Activated CD4-positive, alpha-beta T cell treated with anti-CD3 and anti-CD28 coated beads, Interleukin-2, amount 10 ng/mL, durations not matched to agents 7 days and 5 days (primary cell): ENCODE measurements at regions not wholly inside any gene's neighbourhood (a gene's known extent, or its start where the extent isn't known, plus 50 kb on each side); places are given as distances from the start of the nearest gene placed in this dataset.

Source experiments
- CTCF ChIA-PET: fragments of 350-600 bp; sonication (Branson Sonifier 250); formaldehyde crosslinking; loops from one replicate; lab custom pipeline; 2021; ENCODE audit warnings: antibody characterized with exemption; lab: Charles Lee
- POLR2A ChIA-PET: fragments of 350-600 bp; sonication (Branson Sonifier 250); formaldehyde crosslinking; loops from one replicate; lab custom pipeline; 2021; ENCODE audit warnings: antibody characterized with exemption; lab: Charles Lee
- DNase-seq: peaks from one replicate; pipeline ENCODE4 v3.0.0-alpha.2; 2020
- H3K27ac Mint-ChIP-seq: one replicate; pipeline ENCODE4 v1.8.0; 2021; ENCODE audit warnings: mild to moderate bottlenecking, moderate library complexity, mixed read lengths
- H3K27me3 Mint-ChIP-seq: one replicate; pipeline ENCODE4 v1.8.0; 2021; ENCODE audit warnings: mixed read lengths
- H3K36me3 Mint-ChIP-seq: one replicate; pipeline ENCODE4 v1.8.0; 2021; ENCODE audit warnings: low read depth, mixed read lengths
- H3K4me1 Mint-ChIP-seq: one replicate; pipeline ENCODE4 v1.8.0; 2021; ENCODE audit warnings: mixed read lengths
- H3K4me3 Mint-ChIP-seq: one replicate; pipeline ENCODE4 v1.8.0; 2021; ENCODE audit warnings: mild to moderate bottlenecking, moderate library complexity, mixed read lengths
- H3K9me3 Mint-ChIP-seq: one replicate; pipeline ENCODE4 v1.8.0; 2021; ENCODE audit warnings: mixed read lengths

GRCh38 chr4:177005674-177006230, 213.0 kb upstream of the VEGFC start:
- POLR2A ChIA-PET: no interaction called here
- DNase-seq: no peak
- Mint-ChIP-seq H3K9me3 (no peaks in the 10 kb centered on the region), H3K4me3 (no peak overlapping the region), H3K27ac (no peak overlapping the region), H3K36me3 (no peaks in the 10 kb centered on the region), H3K4me1 (no peaks in the 10 kb centered on the region), H3K27me3 (no peaks in the 10 kb centered on the region)
- CTCF ChIA-PET: no interaction called here

GRCh38 chr4:177006331-177006730, 213.6 kb upstream of the VEGFC start:
- POLR2A ChIA-PET: no interaction called here
- CTCF ChIA-PET: no interaction called here
- H3K36me3 Mint-ChIP-seq: no peaks in the 10 kb centered on the region

DNA sequence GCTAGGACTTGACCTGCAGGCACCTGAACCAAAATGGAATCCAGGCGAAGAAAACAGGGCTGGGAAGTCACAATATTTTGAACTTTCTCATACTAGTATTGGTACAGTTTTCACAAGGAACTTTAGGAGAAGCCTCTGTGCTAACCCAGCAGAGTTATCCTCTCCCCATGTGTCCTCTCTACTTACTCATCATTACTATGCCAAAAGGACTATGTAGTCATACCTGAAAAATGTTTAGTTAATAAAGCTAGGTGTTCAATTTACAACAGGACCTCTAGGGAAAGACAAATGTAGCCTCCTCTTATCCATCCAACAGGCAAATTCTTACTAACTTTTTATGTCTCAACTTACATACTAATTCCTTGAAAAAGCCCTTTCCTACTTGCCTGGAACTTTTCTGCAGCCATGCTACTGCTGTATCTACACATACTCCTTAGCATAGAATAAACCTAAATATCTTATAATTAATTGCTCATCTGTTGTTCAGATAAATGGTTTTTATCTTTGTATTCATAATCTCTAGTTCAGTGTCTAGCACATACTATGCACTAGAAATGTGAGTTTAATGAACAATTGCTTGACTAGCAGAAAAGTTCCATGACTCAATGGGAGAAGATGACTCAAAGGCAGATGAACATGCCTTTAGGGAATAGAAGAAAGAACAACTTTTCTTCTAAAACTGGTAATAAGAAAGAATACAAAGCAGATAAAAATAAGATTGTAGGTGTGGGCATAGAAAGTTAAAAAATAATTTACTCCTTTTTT, 215.5 kb upstream of the VEGFC start:
- H3K4me1 Mint-ChIP-seq: no peaks in the 10 kb centered on the region

More at GRCh38 chr4:177006331-177006730, 213.6 kb upstream of the VEGFC start:
- DNase-seq: no peak
- no peaks in the 10 kb centered on the region for H3K4me1 Mint-ChIP-seq
- no peaks in the 10 kb centered on the region for H3K9me3 Mint-ChIP-seq
- H3K27ac Mint-ChIP-seq: no peak overlapping the region
- H3K27me3 Mint-ChIP-seq: no peaks in the 10 kb centered on the region
- no peak overlapping the region for H3K4me3 Mint-ChIP-seq

GRCh38 chr4:177008836-177009501, 216.2 kb upstream of the VEGFC start:
- H3K4me3 Mint-ChIP-seq: no peak overlapping the region
- ChIA-PET CTCF (no interaction called here), POLR2A (no interaction called here)
- H3K27me3 Mint-ChIP-seq: no peaks in the 10 kb centered on the region
- no peak for DNase-seq
- no peaks in the 10 kb centered on the region for H3K4me1 Mint-ChIP-seq
- peaks cover 4% of the 10 kb centered on the region for H3K9me3 Mint-ChIP-seq
- no peak overlapping the region for H3K27ac Mint-ChIP-seq
- H3K36me3 Mint-ChIP-seq: no peaks in the 10 kb centered on the region

More for the DNA sequence above, 215.5 kb upstream of the VEGFC start:
- no peak for DNase-seq
- ChIA-PET POLR2A (no interaction called here), CTCF (no interaction called here)
- H3K9me3 Mint-ChIP-seq: no peaks in the 10 kb centered on the region
- H3K36me3 Mint-ChIP-seq: no peaks in the 10 kb centered on the region
- no peaks in the 10 kb centered on the region for H3K27me3 Mint-ChIP-seq
- no peak overlapping the region for H3K4me3 Mint-ChIP-seq
- H3K27ac Mint-ChIP-seq: no peak overlapping the region

- no peak overlapping the region for H3K4me3 Mint-ChIP-seq
- no peak overlapping the region for H3K27ac Mint-ChIP-seq
- H3K9me3 Mint-ChIP-seq: peaks cover 4% of the 10 kb centered on the region
- DNase-seq: no peak
- POLR2A ChIA-PET: no interaction called here
- CTCF ChIA-PET: no interaction called here
- no peaks in the 10 kb centered on the region for H3K36me3 Mint-ChIP-seq
- no peaks in the 10 kb centered on the region for H3K4me1 Mint-ChIP-seq
- no peaks in the 10 kb centered on the region for H3K27me3 Mint-ChIP-seq
Observed at GRCh38 chr4:177010418-177010817, 217.7 kb upstream of the VEGFC start.

- ChIA-PET POLR2A (interaction anchor here (0.6 kb wide), 1 partner anchor 314 kb away, joined by 5 read pairs; no protein-coding TSS in a partner anchor), CTCF (interaction anchor here (0.9 to 1.2 kb wide), 2 partner anchors 16 to 34 kb away, joined by 3 to 4 read pairs; no protein-coding TSS in a partner anchor)
- no peak overlapping the region for H3K27ac Mint-ChIP-seq
Observed at GRCh38 chr4:177012918-177013545, 220.3 kb upstream of the VEGFC start.

GRCh38 chr4:177016541-177017141, 223.9 kb upstream of the VEGFC start:
- Mint-ChIP-seq H3K27me3 (no peaks in the 10 kb centered on the region), H3K36me3 (no peaks in the 10 kb centered on the region), H3K9me3 (peaks cover 8% of the 10 kb centered on the region), H3K4me1 (no peaks in the 10 kb centered on the region), H3K27ac (no peak overlapping the region), H3K4me3 (no peak overlapping the region)
- ChIA-PET POLR2A (no interaction called here), CTCF (no interaction called here)
- DNase-seq: no peak

More at GRCh38 chr4:177012918-177013545, 220.3 kb upstream of the VEGFC start:
- H3K36me3 Mint-ChIP-seq: no peaks in the 10 kb centered on the region
- no peaks in the 10 kb centered on the region for H3K27me3 Mint-ChIP-seq
- peaks cover 7% of the 10 kb centered on the region for H3K9me3 Mint-ChIP-seq
- DNase-seq: no peak
- H3K4me3 Mint-ChIP-seq: no peak overlapping the region
- H3K4me1 Mint-ChIP-seq: no peaks in the 10 kb centered on the region

DNA sequence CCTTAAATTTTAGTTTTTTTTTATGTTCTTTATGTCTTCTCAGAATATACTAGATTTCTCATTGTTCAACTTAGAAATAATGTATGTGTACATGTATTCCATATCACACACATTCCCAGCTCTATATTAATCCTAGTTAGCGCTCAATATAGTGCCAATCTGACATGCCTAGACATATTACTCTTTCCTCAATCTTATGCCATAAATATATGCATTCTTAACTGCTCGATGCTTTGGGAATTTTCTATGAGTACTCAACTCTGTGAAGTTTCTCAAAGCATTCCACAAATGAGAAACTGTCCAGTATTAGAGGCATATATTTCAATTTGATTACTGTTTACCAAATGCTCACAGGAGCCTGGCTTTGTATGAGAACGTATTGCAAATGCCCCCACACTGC, 231.2 kb upstream of the VEGFC start:
- H3K4me3 Mint-ChIP-seq: no peak overlapping the region
- CTCF ChIA-PET: interaction anchor here (0.6 kb wide), 1 partner anchor 1471 kb away, joined by 3 read pairs; no protein-coding TSS in a partner anchor

GRCh38 chr4:177032341-177032740, 239.6 kb upstream of the VEGFC start:
- Mint-ChIP-seq H3K27me3 (no peaks in the 10 kb centered on the region), H3K9me3 (no peaks in the 10 kb centered on the region), H3K4me3 (no peak overlapping the region), H3K36me3 (no peaks in the 10 kb centered on the region), H3K27ac (no peak overlapping the region), H3K4me1 (no peaks in the 10 kb centered on the region)
- ChIA-PET POLR2A (no interaction called here), CTCF (no interaction called here)
- DNase-seq: no peak

More for the DNA sequence above, 231.2 kb upstream of the VEGFC start:
- Mint-ChIP-seq H3K4me1 (no peaks in the 10 kb centered on the region), H3K9me3 (no peaks in the 10 kb centered on the region), H3K36me3 (no peaks in the 10 kb centered on the region), H3K27ac (no peak overlapping the region), H3K27me3 (no peaks in the 10 kb centered on the region)
- DNase-seq: no peak
- POLR2A ChIA-PET: no interaction called here

DNA sequence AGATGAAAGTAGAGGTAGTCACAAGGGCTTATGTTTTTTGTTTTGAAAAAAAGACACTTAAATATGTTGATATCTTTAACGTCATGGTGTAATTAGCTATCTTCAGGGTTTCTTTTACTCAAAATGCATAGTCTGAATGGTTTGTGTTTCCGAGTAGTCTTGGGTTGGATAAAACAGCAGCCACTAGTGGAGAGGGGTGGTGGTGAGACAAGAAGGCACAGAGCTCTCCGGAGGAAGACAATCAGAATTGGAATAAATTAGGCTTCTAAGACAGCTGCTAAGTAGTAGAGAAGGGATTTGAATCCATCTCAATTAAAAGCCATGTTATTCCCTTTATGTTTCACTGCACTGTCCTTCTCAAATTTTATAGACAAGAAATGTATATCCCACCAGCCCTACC, 240.4 kb upstream of the VEGFC start:
- POLR2A ChIA-PET: no interaction called here
- Mint-ChIP-seq H3K4me3 (no peak overlapping the region), H3K27me3 (no peaks in the 10 kb centered on the region), H3K27ac (no peak overlapping the region), H3K36me3 (no peaks in the 10 kb centered on the region), H3K9me3 (no peaks in the 10 kb centered on the region), H3K4me1 (no peaks in the 10 kb centered on the region)
- CTCF ChIA-PET: interaction anchor here (0.7 kb wide), 1 partner anchor 15 kb away, joined by 3 read pairs; no protein-coding TSS in a partner anchor
- no peak for DNase-seq

- ChIA-PET POLR2A (interaction anchor here (0.7 kb wide), 1 partner anchor 14 kb away, joined by 3 read pairs; no protein-coding TSS in a partner anchor), CTCF (no interaction called here)
- Mint-ChIP-seq H3K27ac (no peak overlapping the region), H3K27me3 (no peaks in the 10 kb centered on the region), H3K9me3 (no peaks in the 10 kb centered on the region), H3K4me1 (no peaks in the 10 kb centered on the region), H3K36me3 (no peaks in the 10 kb centered on the region), H3K4me3 (no peak overlapping the region)
- DNase-seq: no peak
Observed at GRCh38 chr4:177033632-177034031, 240.9 kb upstream of the VEGFC start.

GRCh38 chr4:177041356-177041755, 248.6 kb upstream of the VEGFC start:
- Mint-ChIP-seq H3K9me3 (no peaks in the 10 kb centered on the region), H3K36me3 (no peaks in the 10 kb centered on the region), H3K4me3 (no peak overlapping the region), H3K27me3 (peaks cover 2% of the 10 kb centered on the region), H3K4me1 (no peaks in the 10 kb centered on the region), H3K27ac (no peak overlapping the region)
- DNase-seq: no peak
- POLR2A ChIA-PET: no interaction called here
- CTCF ChIA-PET: no interaction called here
